ENCODE measurements at regions not wholly inside any gene's neighbourhood (a gene's known extent, or its start where the extent isn't known, plus 50 kb on each side); places are given as distances from the start of the nearest gene placed in this dataset.

DNA sequence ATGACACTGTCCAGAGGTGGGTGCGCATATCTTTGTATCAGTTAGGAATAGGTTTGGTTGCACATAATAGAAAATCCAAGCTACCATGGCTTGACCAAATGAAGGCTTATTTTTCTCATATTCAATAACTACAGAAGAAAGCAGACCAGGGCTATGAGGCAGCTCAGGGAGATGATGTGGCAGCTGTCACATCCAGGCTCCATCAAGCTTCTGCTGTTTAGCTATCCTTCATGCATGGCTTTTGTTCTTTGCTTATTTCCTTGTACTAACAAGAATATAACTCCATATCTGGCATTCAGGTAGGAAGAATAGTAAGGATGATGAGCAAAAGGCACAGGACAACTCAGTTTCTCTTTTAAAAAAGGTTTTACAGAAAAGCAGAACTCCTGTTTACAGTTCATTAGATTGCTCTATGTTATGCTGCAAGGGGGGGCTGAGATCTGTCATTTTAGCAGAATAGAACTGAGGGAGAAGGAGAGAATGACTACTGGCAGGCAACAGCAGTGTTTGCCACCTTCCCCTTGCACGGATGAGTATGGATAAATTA, 336.1 kb downstream of the MLLT3 start:
- TF ChIP-seq CTCF (IDR thresholded peaks at IDR 0.05), result no peak
- no peak for TF ChIP-seq EP300 (IDR thresholded peaks at IDR 0.05)

Measured in stomach (tissue), 4 donors.